Activated CD4-positive, alpha-beta T cell treated with anti-CD3 and anti-CD28 coated beads, Interleukin-2, amount 10 ng/mL, durations not matched to agents 24 days and 14 days (primary cell): ENCODE measurements at regions not wholly inside any gene's neighbourhood (a gene's known extent, or its start where the extent isn't known, plus 50 kb on each side); places are given as distances from the start of the nearest gene placed in this dataset.
"Not testable (repeated sequence)": the region's sequence is repeated elsewhere in the genome, so short reads cannot be mapped to it uniquely, and the experiment has no call there.

Experiments used
- DNase-seq: peaks from one replicate; pipeline ENCODE4 v3.0.0; 2022
- H3K27ac Mint-ChIP-seq: one replicate; pipeline ENCODE4 v1.8.0; 2022; ENCODE audit warnings: mild to moderate bottlenecking, mixed read lengths
- H3K27me3 Mint-ChIP-seq: one replicate; pipeline ENCODE4 v1.8.0; 2022; ENCODE audit warnings: mixed read lengths
- H3K36me3 Mint-ChIP-seq: one replicate; pipeline ENCODE4 v1.8.0; 2022; ENCODE audit warnings: low read depth, mild to moderate bottlenecking, mixed read lengths
- H3K4me1 Mint-ChIP-seq: one replicate; pipeline ENCODE4 v1.8.0; 2021; ENCODE audit warnings: mixed read lengths
- H3K4me3 Mint-ChIP-seq: one replicate; pipeline ENCODE4 v1.8.0; 2022; ENCODE audit warnings: mild to moderate bottlenecking, moderate library complexity, mixed read lengths
- H3K9me3 Mint-ChIP-seq: one replicate; pipeline ENCODE4 v1.8.0; 2021; ENCODE audit warnings: mixed read lengths
- intact Hi-C: fragments of 100-400 bp; cut with micrococcal nuclease; formaldehyde crosslinking; loops from one replicate; pipeline ENCODE4 v1.15.1; 2023

- no peak for DNase-seq
- Mint-ChIP-seq H3K9me3 (no peaks in the 10 kb centered on the region), H3K4me3 (no peak overlapping the region), H3K27me3 (peaks cover 8% of the 10 kb centered on the region), H3K36me3 (no peaks in the 10 kb centered on the region), H3K27ac (no peak overlapping the region), H3K4me1 (peaks cover 4% of the 10 kb centered on the region)
- intact Hi-C loops = no loop called here
These were observed 224.8 kb upstream of the DMRT1 start for GRCh38 chr9:616694-617093.

- Mint-ChIP-seq H3K27ac (no peak overlapping the region), H3K9me3 (no peaks in the 10 kb centered on the region), H3K4me1 (peaks cover 4% of the 10 kb centered on the region), H3K27me3 (peaks cover 11% of the 10 kb centered on the region), H3K36me3 (no peaks in the 10 kb centered on the region), H3K4me3 (no peak overlapping the region)
- intact Hi-C loops = no loop called here
- no peak for DNase-seq
These were observed 223.9 kb upstream of the DMRT1 start for GRCh38 chr9:617445-618085.

GRCh38 chr9:618478-618877, 223.0 kb upstream of the DMRT1 start:
- no peak overlapping the region for H3K4me3 Mint-ChIP-seq
- intact Hi-C loops = no loop called here
- H3K36me3 Mint-ChIP-seq = no peaks in the 10 kb centered on the region
- DNase-seq = no peak
- no peak overlapping the region for H3K27ac Mint-ChIP-seq
- H3K9me3 Mint-ChIP-seq = no peaks in the 10 kb centered on the region
- H3K27me3 Mint-ChIP-seq = peaks cover 15% of the 10 kb centered on the region
- peaks cover 4% of the 10 kb centered on the region for H3K4me1 Mint-ChIP-seq

GRCh38 chr9:621201-621855, 220.2 kb upstream of the DMRT1 start:
- H3K27me3 Mint-ChIP-seq = peaks cover 12% of the 10 kb centered on the region
- intact Hi-C loops = no loop called here
- no peaks in the 10 kb centered on the region for H3K9me3 Mint-ChIP-seq
- no peak for DNase-seq
- no peaks in the 10 kb centered on the region for H3K36me3 Mint-ChIP-seq
- peaks cover 2% of the 10 kb centered on the region for H3K4me1 Mint-ChIP-seq
- H3K4me3 Mint-ChIP-seq = no peak overlapping the region
- no peak overlapping the region for H3K27ac Mint-ChIP-seq

- Mint-ChIP-seq H3K4me1 (peaks cover 4% of the 10 kb centered on the region), H3K27me3 (peaks cover 10% of the 10 kb centered on the region), H3K9me3 (no peaks in the 10 kb centered on the region), H3K36me3 (no peaks in the 10 kb centered on the region), H3K4me3 (no peak overlapping the region), H3K27ac (no peak overlapping the region)
- intact Hi-C loops = no loop called here
- DNase-seq = no peak
These were observed 216.5 kb upstream of the DMRT1 start for GRCh38 chr9:624935-625500.

- no peaks in the 10 kb centered on the region for H3K36me3 Mint-ChIP-seq
- H3K4me1 Mint-ChIP-seq = peaks cover 4% of the 10 kb centered on the region
- no peak overlapping the region for H3K27ac Mint-ChIP-seq
- no peaks in the 10 kb centered on the region for H3K9me3 Mint-ChIP-seq
- no peak overlapping the region for H3K4me3 Mint-ChIP-seq
- no peak for DNase-seq
- peaks cover 10% of the 10 kb centered on the region for H3K27me3 Mint-ChIP-seq
- intact Hi-C loops = no loop called here
These were observed 215.9 kb upstream of the DMRT1 start for GRCh38 chr9:625613-626012.

GRCh38 chr9:626114-626513, 215.4 kb upstream of the DMRT1 start:
- H3K36me3 Mint-ChIP-seq, H3K27me3 Mint-ChIP-seq, H3K4me1 Mint-ChIP-seq, H3K4me3 Mint-ChIP-seq, intact Hi-C loops, H3K27ac Mint-ChIP-seq, H3K9me3 Mint-ChIP-seq, DNase-seq: not testable (repeated sequence)

GRCh38 chr9:626596-626995, 214.9 kb upstream of the DMRT1 start:
- Mint-ChIP-seq H3K27ac (no peak overlapping the region), H3K9me3 (peaks cover 5% of the 10 kb centered on the region), H3K36me3 (no peaks in the 10 kb centered on the region), H3K4me3 (no peak overlapping the region), H3K4me1 (peaks cover 8% of the 10 kb centered on the region), H3K27me3 (peaks cover 8% of the 10 kb centered on the region)
- intact Hi-C loops = no loop called here
- no peak for DNase-seq

- no peak for DNase-seq
- H3K27ac Mint-ChIP-seq = no peak overlapping the region
- H3K36me3 Mint-ChIP-seq = no peaks in the 10 kb centered on the region
- intact Hi-C loops = no loop called here
- H3K4me1 Mint-ChIP-seq = peaks cover 11% of the 10 kb centered on the region
- no peak overlapping the region for H3K4me3 Mint-ChIP-seq
- peaks cover 6% of the 10 kb centered on the region for H3K9me3 Mint-ChIP-seq
- H3K27me3 Mint-ChIP-seq = peaks cover 5% of the 10 kb centered on the region
These were observed 214.0 kb upstream of the DMRT1 start for GRCh38 chr9:627336-627970.

GRCh38 chr9:629146-629545, 212.4 kb upstream of the DMRT1 start:
- Mint-ChIP-seq H3K36me3 (no peaks in the 10 kb centered on the region), H3K27me3 (no peaks in the 10 kb centered on the region), H3K27ac (no peak overlapping the region), H3K9me3 (peaks cover 6% of the 10 kb centered on the region), H3K4me3 (no peak overlapping the region), H3K4me1 (peaks cover 11% of the 10 kb centered on the region)
- DNase-seq = no peak
- intact Hi-C loops = no loop called here

- intact Hi-C loops = no loop called here
- no peaks in the 10 kb centered on the region for H3K36me3 Mint-ChIP-seq
- H3K4me3 Mint-ChIP-seq = no peak overlapping the region
- H3K9me3 Mint-ChIP-seq = peaks cover 6% of the 10 kb centered on the region
- no peak overlapping the region for H3K27ac Mint-ChIP-seq
- no peak for DNase-seq
- H3K27me3 Mint-ChIP-seq = no peaks in the 10 kb centered on the region
- H3K4me1 Mint-ChIP-seq = peaks cover 10% of the 10 kb centered on the region
These were observed 210.7 kb upstream of the DMRT1 start for GRCh38 chr9:630817-631216.

GRCh38 chr9:631596-631995, 209.9 kb upstream of the DMRT1 start:
- no peaks in the 10 kb centered on the region for H3K27me3 Mint-ChIP-seq
- intact Hi-C loops = no loop called here
- H3K4me1 Mint-ChIP-seq = peaks cover 9% of the 10 kb centered on the region
- DNase-seq = no peak
- H3K9me3 Mint-ChIP-seq = peaks cover 6% of the 10 kb centered on the region
- no peak overlapping the region for H3K4me3 Mint-ChIP-seq
- no peak overlapping the region for H3K27ac Mint-ChIP-seq
- H3K36me3 Mint-ChIP-seq = no peaks in the 10 kb centered on the region

GRCh38 chr9:633461-633860, 208.0 kb upstream of the DMRT1 start:
- Mint-ChIP-seq H3K36me3 (no peaks in the 10 kb centered on the region), H3K9me3 (peaks cover 6% of the 10 kb centered on the region), H3K4me3 (no peak overlapping the region), H3K4me1 (peaks cover 12% of the 10 kb centered on the region), H3K27ac (no peak overlapping the region), H3K27me3 (no peaks in the 10 kb centered on the region)
- no peak for DNase-seq
- intact Hi-C loops = no loop called here

- no peak for DNase-seq
- H3K4me1 Mint-ChIP-seq = peaks cover 6% of the 10 kb centered on the region
- no peaks in the 10 kb centered on the region for H3K36me3 Mint-ChIP-seq
- H3K9me3 Mint-ChIP-seq = no peaks in the 10 kb centered on the region
- no peak overlapping the region for H3K4me3 Mint-ChIP-seq
- no peak overlapping the region for H3K27ac Mint-ChIP-seq
- intact Hi-C loops = loop anchor here (5.0 kb wide), 1 partner anchor 40 kb away; no protein-coding TSS in a partner anchor
- H3K27me3 Mint-ChIP-seq = no peaks in the 10 kb centered on the region
These were observed 204.4 kb upstream of the DMRT1 start for GRCh38 chr9:636931-637591.
